GM19351 (cell line): ENCODE measurements at regions not wholly inside any gene's neighbourhood (a gene's known extent, or its start where the extent isn't known, plus 50 kb on each side); places are given as distances from the start of the nearest gene placed in this dataset.

Experiments
- ATAC-seq: cut with Tn5 transposase; IDR thresholded peaks from one replicate; pipeline ENCODE4 v1.9.1; 2021; ENCODE audit warnings: mild to moderate bottlenecking, moderate library complexity; ENCODE audit not compliant: unreplicated experiment

DNA sequence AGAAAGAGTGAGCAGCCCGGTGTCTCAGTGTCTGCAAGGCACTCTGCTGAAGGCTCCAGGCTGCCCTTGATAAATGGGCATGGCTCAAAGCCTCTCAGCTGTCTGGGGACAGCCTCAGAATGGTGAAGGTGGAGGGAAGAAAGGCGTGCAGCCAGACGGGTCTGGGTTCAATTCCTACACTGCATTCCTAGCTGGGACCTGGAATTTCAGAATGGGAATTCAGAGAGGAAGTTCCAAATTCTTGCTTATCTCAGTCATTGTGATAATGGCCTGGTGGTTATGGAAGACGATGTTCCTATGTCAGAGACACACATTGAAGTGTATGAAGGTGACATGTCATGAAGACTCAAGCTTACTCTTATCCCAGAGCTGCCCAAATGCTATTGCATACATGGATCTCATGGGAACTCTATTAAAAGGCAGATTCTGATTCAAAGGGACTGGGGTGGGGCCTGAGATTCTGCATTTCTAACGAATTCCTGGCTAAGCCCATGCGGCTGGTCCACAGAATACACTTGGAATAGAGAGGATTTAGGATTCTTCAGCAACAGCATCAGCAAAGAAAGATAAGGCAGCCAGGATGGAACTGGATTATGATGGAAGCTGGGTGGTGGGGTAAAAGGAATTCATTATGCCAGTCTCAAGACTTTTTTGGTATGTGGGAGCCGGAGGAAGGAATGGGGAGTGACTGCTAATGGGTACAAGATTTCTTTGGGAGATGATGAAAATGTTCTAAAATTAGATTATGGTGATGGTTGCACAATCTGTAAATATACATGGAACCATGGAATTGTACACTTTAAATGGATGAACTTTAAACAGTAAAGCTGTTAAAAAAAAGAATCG is 82.6 kb upstream of the ZMIZ1 start:
- ATAC-seq, result no peak

DNA sequence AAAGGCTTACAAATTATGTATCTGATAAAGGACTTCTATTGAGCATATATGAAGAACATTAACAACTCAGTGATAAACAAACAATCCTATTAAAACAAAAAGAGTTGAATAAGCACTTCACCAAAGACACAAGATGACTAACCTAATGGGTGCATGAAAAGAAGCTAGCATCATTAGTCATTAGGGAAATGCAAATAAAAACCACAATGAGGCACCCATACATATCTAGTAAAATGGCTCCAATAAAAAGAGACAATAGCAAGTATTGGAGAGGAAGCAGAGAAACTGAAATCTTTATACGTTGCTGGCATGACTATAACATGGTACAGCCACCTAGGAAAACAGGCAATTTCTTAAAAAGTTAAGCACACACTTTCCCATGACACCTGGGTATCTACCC is 77.6 kb upstream of the ZMIZ1 start:
- peak; percentile 83 for ATAC-seq

DNA sequence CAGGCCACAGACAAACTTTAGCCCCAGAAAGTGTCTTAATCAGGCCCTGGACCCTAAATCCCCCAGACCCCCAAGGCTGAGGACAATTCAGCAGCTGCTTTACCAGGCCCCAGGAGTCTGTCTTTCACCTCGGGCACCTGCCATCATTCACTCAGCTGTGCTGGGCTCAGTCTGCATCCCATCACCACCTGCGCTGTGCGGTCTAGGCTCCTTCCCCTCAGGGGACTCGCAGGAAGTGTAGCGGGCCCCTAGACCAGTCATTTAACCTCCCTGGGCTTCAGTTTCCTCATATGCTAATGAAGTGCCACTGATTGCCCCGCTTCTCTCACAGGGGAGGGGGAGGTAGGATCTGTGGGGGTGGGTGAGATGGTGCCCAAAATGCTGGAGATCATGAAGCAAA is 76.4 kb upstream of the ZMIZ1 start:
- ATAC-seq, result peak; percentile 63

- no peak for ATAC-seq
These were observed 75.4 kb upstream of the ZMIZ1 start for GRCh38 chr10:78993261-78993945.

GRCh38 chr10:78995987-78996791 is 72.6 kb upstream of the ZMIZ1 start:
- ATAC-seq, result no peak

- ATAC-seq, result no peak
These were observed 72.0 kb upstream of the ZMIZ1 start for GRCh38 chr10:78996792-78997129.

DNA sequence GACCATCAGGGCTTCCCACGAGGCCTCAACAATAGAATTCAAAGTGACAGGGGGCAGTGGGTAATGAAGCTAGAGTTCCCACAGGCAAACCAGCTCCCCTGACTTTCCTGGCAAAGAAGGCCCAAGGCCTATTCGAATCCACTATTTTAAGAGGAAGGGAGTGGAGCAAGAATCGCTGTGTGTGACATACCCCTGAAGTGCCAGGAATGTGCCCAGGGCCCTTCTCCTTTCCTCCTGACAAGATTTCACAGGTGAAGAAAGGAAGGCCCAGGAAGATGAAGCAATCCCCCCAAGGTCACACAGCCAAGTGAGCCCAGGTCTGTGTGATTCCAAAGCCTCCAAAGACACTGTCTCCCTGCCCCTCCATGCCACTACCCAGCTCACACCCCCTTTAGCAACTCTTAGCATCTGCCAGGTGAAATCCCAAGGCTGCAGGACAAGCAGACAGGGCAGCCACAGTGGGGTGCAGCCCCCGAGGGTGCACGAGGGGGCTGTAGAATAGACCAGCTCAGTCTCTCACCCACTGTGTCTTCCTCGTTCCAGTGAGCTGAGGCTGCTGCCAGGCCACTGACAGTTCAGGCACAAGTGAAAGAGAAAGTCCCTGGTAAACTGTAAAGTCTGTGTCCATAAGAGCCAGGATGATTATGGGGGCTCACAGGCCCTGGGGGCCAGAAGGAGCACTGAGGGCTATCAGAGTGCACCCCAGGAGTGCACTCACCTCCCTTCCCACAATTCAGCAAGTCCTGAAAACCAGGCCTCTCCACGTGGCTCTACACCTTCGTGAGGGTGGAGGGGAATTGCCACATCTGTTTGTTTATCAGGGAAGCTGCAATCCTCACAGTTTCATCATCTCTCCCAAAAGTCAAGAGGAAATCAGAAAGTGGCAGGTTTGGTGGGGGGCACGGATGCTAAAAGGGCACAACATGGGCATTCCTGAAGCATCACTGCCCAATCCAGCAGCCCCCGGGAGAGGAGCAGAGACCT is 70.8 kb upstream of the ZMIZ1 start:
- no peak for ATAC-seq

DNA sequence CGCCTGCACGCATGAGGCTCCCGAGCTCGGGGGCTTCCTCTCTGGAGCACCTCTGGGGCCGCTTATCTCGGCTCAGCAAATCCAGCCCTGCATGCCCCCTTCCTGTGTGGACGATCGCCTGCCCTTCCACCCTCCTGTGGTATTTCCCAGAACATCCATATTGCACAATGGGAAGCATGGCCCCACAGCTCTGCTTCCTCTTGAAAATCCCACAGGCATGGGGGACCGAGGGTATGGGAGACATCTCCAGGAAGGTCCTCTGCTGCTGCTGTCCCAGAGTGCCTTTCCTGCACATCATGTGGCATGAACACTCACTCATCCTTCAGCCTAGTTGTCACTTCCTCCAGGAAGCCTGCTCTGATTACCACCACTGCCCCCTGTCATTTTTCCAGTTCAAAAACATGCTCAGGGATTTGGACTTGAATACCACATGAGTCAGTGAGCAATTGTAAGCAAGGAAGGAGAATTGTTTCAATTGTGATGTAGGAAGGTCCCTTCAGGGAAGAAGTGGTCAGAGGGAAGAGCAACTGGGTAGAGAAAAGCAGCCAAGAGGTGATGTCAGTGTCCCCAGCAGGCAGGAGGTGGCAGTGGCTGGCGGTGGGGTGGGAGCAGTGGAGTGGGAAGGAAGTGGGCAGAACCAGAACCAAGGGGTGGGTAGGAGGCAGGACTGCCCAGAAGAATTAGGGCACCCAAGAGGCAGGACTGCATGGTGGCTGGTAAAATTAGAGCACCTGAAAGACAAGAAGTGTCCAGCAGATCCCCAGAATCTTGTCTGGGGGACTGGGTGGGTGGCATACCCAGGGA is 67.5 kb upstream of the ZMIZ1 start:
- no peak for ATAC-seq

- no peak for ATAC-seq
These were observed 66.4 kb upstream of the ZMIZ1 start for GRCh38 chr10:79002336-79002735.

DNA sequence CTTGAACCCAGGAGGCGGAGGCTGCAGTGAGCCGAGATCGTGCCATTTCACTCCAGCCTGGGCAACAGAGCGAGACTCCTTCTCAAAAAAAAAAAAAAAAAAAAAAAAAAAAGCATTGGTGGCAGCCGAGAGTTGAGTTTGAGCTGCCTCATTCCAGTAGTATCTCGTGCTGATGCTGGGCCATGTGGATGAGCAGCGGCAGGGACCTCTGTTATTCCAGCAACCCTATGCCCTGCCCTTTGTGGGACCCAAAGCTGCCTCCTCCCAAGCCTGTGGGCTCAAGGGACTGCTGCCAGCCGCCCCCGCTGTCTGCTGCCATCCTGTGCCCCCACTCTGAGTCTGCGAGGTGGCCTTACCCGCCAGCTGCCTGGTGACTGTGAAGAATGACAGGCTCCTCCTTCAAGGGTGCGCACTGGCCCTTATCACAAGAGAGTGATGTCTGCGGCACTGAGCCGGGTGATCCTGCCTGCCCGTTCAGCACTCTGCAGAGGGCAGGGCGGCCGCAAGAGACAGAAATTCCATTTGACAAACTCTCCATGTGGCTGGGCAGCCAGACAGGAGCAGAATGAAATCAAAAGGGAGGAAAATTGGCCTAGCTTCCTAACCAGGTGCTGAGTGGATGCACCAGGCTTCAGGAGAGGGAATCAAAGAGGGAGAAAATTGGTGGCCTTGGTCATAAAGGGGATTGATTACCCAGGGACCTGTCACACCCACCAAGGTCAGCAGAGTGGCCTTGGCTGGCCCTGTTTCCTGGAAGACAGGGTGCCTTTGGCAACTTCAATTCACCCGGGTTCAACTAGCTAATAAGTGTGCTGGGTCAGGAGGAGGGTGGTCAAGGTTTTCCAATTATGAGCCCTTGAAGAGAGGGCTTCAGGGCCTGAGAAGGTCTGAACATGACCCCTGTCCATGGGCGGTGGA is 65.3 kb upstream of the ZMIZ1 start:
- no peak for ATAC-seq

GRCh38 chr10:79004311-79004710 is 64.5 kb upstream of the ZMIZ1 start:
- ATAC-seq, result no peak

GRCh38 chr10:79005126-79005810 is 63.5 kb upstream of the ZMIZ1 start:
- ATAC-seq, result no peak

DNA sequence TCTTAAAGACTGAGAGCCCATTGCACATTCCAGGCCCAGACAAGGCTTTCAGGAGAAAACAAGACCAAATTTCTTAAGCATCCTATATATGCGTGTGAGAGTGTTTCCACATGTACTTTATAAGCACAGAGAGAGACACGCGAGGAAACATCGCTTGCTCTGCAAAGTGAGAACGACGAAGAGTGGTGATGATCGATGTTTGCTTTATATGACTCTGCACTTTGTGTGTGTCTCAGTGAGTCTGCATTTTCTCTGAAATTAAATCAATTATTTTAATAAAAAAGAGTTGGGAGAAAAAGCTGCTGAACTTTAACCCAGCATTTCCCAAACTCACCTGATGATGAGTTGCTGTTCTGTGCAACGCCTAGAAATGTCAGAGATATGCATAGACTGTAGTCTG is 61.7 kb upstream of the ZMIZ1 start:
- ATAC-seq, result no peak

- no peak for ATAC-seq
These were observed 61.1 kb upstream of the ZMIZ1 start for GRCh38 chr10:79007421-79008319.

- no peak for ATAC-seq
These were observed 59.6 kb upstream of the ZMIZ1 start for GRCh38 chr10:79009145-79009544.

GRCh38 chr10:79012567-79012966 is 56.2 kb upstream of the ZMIZ1 start:
- ATAC-seq, result no peak

- no peak for ATAC-seq
These were observed 55.3 kb upstream of the ZMIZ1 start for GRCh38 chr10:79013406-79013987.
